ENCODE measurements at regions not wholly inside any gene's neighbourhood (a gene's known extent, or its start where the extent isn't known, plus 50 kb on each side); places are given as distances from the start of the nearest gene placed in this dataset.

- H3K9me1 ChIP-seq (ENCODE audit: control insufficient read depth, insufficient read depth, low read length) = no peaks in the 10 kb centered on the region
- no peak for DNase-seq (ENCODE audit: extremely low read depth in 1 of 4, low spot score in 3 of 4)
- H3K9me3 ChIP-seq (replicated peaks; ENCODE audit: control insufficient read depth, insufficient read depth, low read depth, low read length) = no peaks in the 10 kb centered on the region
- no peak overlapping the region for H3K4me3 ChIP-seq
- no peak overlapping the region for H3K9ac ChIP-seq (ENCODE audit: insufficient read depth in 1 of 2, low read depth in 2 of 2, low read length in 2 of 2)
- H3K27me3 ChIP-seq (ENCODE audit: control insufficient read depth in 2 of 2, insufficient read depth in 2 of 2, low read length in 2 of 2) = no peaks in the 10 kb centered on the region
- POLR2A ChIA-PET = no interaction called here
- H3K27ac ChIP-seq (ENCODE audit: extremely low read depth, low read depth, low read length) = no peak overlapping the region
- H4K20me1 ChIP-seq (replicated peaks; ENCODE audit: control insufficient read depth, insufficient read depth, low read length) = no peaks in the 10 kb centered on the region
- no peaks in the 10 kb centered on the region for H3K79me2 ChIP-seq (ENCODE audit: control insufficient read depth, insufficient read depth, low read length)
- intact Hi-C loops (cut with micrococcal nuclease) (no loop called here), in situ Hi-C loops (cut with MboI) (no loop called here)
- no peak for ATAC-seq
- FAIRE-seq = no peak
- WGBS (ENCODE audit: insufficient coverage, low coverage, missing lambda C conversion rate) = 16% methylated on average over 4 of the region's 4 CpGs
- no peaks in the 10 kb centered on the region for H3K36me3 ChIP-seq (ENCODE audit: control insufficient read depth, insufficient read depth, low read length)
- no peak overlapping the region for H3K4me2 ChIP-seq (ENCODE audit: insufficient read depth, low read length)
- no peak overlapping the region for H2AFZ ChIP-seq (ENCODE audit: low read depth, low read length)
- CTCF ChIA-PET (ENCODE audit: low intra/inter-chr PET ratio) = no interaction called here
- no TSS peak for BruUV-seq (replicated peaks)
- no peaks in the 10 kb centered on the region for H3K4me1 ChIP-seq (replicated peaks in 1 of 2; ENCODE audit: control insufficient read depth in 2 of 2, insufficient read depth in 2 of 2, low read length in 2 of 2)
- no peak for TF ChIP-seq ZBED1 (IDR thresholded peaks at IDR 0.05)
- TF ChIP-seq ADNP (tag; IDR thresholded peaks at IDR 0.05) = no peak
- no peak for TF ChIP-seq CEBPG (CRISPR knock-in tag; IDR thresholded peaks at IDR 0.05)
- TF ChIP-seq CEBPG (tag; conservative IDR thresholded peaks at IDR 0.05 in 1 of 2, IDR thresholded peaks at IDR 0.05 in 1 of 2) = peak in 1 of 2 experiments; percentile 81; a peak in 2 of 4 replicates
- no peak for TF ChIP-seq ARID2 (IDR thresholded peaks at IDR 0.05)
- TF ChIP-seq, protein P1, sequence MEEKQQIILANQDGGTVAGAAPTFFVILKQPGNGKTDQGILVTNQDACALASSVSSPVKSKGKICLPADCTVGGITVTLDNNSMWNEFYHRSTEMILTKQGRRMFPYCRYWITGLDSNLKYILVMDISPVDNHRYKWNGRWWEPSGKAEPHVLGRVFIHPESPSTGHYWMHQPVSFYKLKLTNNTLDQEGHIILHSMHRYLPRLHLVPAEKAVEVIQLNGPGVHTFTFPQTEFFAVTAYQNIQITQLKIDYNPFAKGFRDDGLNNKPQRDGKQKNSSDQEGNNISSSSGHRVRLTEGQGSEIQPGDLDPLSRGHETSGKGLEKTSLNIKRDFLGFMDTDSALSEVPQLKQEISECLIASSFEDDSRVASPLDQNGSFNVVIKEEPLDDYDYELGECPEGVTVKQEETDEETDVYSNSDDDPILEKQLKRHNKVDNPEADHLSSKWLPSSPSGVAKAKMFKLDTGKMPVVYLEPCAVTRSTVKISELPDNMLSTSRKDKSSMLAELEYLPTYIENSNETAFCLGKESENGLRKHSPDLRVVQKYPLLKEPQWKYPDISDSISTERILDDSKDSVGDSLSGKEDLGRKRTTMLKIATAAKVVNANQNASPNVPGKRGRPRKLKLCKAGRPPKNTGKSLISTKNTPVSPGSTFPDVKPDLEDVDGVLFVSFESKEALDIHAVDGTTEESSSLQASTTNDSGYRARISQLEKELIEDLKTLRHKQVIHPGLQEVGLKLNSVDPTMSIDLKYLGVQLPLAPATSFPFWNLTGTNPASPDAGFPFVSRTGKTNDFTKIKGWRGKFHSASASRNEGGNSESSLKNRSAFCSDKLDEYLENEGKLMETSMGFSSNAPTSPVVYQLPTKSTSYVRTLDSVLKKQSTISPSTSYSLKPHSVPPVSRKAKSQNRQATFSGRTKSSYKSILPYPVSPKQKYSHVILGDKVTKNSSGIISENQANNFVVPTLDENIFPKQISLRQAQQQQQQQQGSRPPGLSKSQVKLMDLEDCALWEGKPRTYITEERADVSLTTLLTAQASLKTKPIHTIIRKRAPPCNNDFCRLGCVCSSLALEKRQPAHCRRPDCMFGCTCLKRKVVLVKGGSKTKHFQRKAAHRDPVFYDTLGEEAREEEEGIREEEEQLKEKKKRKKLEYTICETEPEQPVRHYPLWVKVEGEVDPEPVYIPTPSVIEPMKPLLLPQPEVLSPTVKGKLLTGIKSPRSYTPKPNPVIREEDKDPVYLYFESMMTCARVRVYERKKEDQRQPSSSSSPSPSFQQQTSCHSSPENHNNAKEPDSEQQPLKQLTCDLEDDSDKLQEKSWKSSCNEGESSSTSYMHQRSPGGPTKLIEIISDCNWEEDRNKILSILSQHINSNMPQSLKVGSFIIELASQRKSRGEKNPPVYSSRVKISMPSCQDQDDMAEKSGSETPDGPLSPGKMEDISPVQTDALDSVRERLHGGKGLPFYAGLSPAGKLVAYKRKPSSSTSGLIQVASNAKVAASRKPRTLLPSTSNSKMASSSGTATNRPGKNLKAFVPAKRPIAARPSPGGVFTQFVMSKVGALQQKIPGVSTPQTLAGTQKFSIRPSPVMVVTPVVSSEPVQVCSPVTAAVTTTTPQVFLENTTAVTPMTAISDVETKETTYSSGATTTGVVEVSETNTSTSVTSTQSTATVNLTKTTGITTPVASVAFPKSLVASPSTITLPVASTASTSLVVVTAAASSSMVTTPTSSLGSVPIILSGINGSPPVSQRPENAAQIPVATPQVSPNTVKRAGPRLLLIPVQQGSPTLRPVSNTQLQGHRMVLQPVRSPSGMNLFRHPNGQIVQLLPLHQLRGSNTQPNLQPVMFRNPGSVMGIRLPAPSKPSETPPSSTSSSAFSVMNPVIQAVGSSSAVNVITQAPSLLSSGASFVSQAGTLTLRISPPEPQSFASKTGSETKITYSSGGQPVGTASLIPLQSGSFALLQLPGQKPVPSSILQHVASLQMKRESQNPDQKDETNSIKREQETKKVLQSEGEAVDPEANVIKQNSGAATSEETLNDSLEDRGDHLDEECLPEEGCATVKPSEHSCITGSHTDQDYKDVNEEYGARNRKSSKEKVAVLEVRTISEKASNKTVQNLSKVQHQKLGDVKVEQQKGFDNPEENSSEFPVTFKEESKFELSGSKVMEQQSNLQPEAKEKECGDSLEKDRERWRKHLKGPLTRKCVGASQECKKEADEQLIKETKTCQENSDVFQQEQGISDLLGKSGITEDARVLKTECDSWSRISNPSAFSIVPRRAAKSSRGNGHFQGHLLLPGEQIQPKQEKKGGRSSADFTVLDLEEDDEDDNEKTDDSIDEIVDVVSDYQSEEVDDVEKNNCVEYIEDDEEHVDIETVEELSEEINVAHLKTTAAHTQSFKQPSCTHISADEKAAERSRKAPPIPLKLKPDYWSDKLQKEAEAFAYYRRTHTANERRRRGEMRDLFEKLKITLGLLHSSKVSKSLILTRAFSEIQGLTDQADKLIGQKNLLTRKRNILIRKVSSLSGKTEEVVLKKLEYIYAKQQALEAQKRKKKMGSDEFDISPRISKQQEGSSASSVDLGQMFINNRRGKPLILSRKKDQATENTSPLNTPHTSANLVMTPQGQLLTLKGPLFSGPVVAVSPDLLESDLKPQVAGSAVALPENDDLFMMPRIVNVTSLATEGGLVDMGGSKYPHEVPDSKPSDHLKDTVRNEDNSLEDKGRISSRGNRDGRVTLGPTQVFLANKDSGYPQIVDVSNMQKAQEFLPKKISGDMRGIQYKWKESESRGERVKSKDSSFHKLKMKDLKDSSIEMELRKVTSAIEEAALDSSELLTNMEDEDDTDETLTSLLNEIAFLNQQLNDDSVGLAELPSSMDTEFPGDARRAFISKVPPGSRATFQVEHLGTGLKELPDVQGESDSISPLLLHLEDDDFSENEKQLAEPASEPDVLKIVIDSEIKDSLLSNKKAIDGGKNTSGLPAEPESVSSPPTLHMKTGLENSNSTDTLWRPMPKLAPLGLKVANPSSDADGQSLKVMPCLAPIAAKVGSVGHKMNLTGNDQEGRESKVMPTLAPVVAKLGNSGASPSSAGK (IDR thresholded peaks at IDR 0.05) = no peak
- TF ChIP-seq BRD4 (IDR thresholded peaks at IDR 0.05) = no peak
- no peak for TF ChIP-seq ZNF586 (CRISPR knock-in tag; conservative IDR thresholded peaks at IDR 0.05)
- TF ChIP-seq BRF2 (IDR thresholded peaks at IDR 0.05; ENCODE audit: borderline replicate concordance, insufficient read depth, insufficient read length) = no peak
- TF ChIP-seq NR3C1 (CRISPR knock-in tag; IDR thresholded peaks at IDR 0.05) = no peak
- peak; percentile 70 for TF ChIP-seq CEBPB (tag; IDR thresholded peaks at IDR 0.05)
These were observed 425.6 kb upstream of the NCAM2 start for GRCh38 chr21:20572582-20572981.

All from K562 (cell line).